ENCODE measurements at regions not wholly inside any gene's neighbourhood (a gene's known extent, or its start where the extent isn't known, plus 50 kb on each side); places are given as distances from the start of the nearest gene placed in this dataset.

DNA sequence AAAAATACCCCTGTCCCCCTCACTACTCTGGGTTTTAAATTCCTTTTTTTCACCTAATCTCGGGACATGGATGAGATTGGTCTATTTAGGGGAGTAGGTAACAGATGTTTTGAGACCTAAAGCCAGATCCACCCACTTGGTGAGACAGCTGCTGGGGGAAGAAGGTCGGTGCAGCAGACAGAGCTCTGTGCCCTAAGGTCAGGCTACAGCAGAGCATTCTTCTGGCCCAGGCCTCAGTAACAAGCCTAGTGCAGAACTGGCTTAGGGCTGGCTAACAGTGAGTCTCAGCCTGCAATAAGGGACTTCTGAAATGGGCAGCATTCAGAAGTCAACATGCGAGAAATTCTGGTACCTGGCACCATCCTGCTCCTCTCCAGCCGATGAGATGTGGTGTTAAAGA lies 444.9 kb upstream of the KIRREL3 start:
- 78% methylated on average over 1 of the region's 4 CpGs for WGBS (ENCODE audit: insufficient coverage)
- Histone ChIP-seq H3K27me3 (replicated peaks in 1 of 4; ENCODE audit: control extremely low read depth in 1 of 4, control insufficient read depth in 3 of 4, insufficient read depth in 4 of 4, low read length in 3 of 4) (no peaks in the 10 kb centered on the region), H3K9me3 (ENCODE audit: control extremely low read depth in 1 of 3, control insufficient read depth in 2 of 3, insufficient read depth in 1 of 3, low read length in 2 of 3) (peaks cover 0 to 6% (median 0%) of the 10 kb centered on the region in 3 donors), H3K79me2 (ENCODE audit: control insufficient read depth, insufficient read depth, low read length) (no peaks in the 10 kb centered on the region), H3K27ac (ENCODE audit: low read length in 2 of 2) (no peak overlapping the region), H3K4me3 (ENCODE audit: control extremely low read depth in 1 of 5, extremely low read depth in 1 of 5, insufficient read depth in 1 of 5, low read depth in 2 of 5, low read length in 4 of 5) (no peak overlapping the region), H4K20me1 (ENCODE audit: control insufficient read depth, insufficient read depth, low read length, poor library complexity, severe bottlenecking) (no peaks in the 10 kb centered on the region), H3K36me3 (replicated peaks in 1 of 2; ENCODE audit: control extremely low read depth in 1 of 2, control insufficient read depth in 1 of 2, extremely low read depth in 1 of 2, insufficient read depth in 2 of 2, low read length in 1 of 2) (no peaks in the 10 kb centered on the region), H3K4me1 (ENCODE audit: control insufficient read depth in 2 of 2, insufficient read depth in 2 of 2, low read length in 2 of 2) (no peaks in the 10 kb centered on the region), H2AFZ (ENCODE audit: insufficient read depth, low read depth, low read length, poor library complexity, severe bottlenecking) (no peak overlapping the region), H3K9ac (ENCODE audit: low read length) (no peak overlapping the region), H3K4me2 (replicated peaks; ENCODE audit: low read depth, low read length, poor library complexity, severe bottlenecking) (no peak overlapping the region)
- POLR2A ChIA-PET = no interaction called here
- CTCF ChIA-PET = no interaction called here
- no peak overlapping the region for H3K27ac Mint-ChIP-seq
- H3K27me3 Mint-ChIP-seq = no peaks in the 10 kb centered on the region
- no peaks in the 10 kb centered on the region for H3K4me1 Mint-ChIP-seq
- intact Hi-C loops (cut with micrococcal nuclease) = no loop called here
- ATAC-seq (ENCODE audit: low read depth) = no peak
- H3K9me3 Mint-ChIP-seq (ENCODE audit: insufficient read depth) = no peaks in the 10 kb centered on the region
- TF ChIP-seq, protein P1, sequence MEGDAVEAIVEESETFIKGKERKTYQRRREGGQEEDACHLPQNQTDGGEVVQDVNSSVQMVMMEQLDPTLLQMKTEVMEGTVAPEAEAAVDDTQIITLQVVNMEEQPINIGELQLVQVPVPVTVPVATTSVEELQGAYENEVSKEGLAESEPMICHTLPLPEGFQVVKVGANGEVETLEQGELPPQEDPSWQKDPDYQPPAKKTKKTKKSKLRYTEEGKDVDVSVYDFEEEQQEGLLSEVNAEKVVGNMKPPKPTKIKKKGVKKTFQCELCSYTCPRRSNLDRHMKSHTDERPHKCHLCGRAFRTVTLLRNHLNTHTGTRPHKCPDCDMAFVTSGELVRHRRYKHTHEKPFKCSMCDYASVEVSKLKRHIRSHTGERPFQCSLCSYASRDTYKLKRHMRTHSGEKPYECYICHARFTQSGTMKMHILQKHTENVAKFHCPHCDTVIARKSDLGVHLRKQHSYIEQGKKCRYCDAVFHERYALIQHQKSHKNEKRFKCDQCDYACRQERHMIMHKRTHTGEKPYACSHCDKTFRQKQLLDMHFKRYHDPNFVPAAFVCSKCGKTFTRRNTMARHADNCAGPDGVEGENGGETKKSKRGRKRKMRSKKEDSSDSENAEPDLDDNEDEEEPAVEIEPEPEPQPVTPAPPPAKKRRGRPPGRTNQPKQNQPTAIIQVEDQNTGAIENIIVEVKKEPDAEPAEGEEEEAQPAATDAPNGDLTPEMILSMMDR (IDR thresholded peaks at IDR 0.05) = no peak
- TF ChIP-seq EZH2 (IDR thresholded peaks at IDR 0.05; ENCODE audit: borderline replicate concordance, insufficient read depth, low read depth, low read length, poor library complexity, severe bottlenecking) = no peak
- no peak for DNase-seq
- H3K4me3 Mint-ChIP-seq = no peak overlapping the region

DNA sequence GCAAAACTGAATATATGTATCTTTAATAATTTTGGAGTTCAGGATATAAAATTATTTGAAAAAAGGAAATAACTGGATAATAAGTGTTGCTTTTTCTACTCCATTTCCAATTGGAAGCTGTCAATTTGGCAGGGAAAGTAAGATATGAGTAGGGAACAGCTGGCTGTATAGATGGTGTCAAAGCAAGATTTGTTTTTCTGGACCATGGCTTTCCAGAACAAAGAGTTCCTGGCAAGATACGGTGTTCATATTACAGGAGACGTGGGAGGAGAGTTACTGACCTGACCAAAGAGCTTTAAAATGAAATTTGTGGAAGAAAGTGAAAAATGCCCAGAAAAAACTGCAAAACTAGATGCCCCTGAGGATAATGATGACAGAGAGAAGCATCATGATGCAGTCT lies 442.7 kb upstream of the KIRREL3 start:
- intact Hi-C loops (cut with micrococcal nuclease) = no loop called here
- H2AFZ ChIP-seq (ENCODE audit: insufficient read depth, low read depth, low read length, poor library complexity, severe bottlenecking) = no peak overlapping the region
- Mint-ChIP-seq H3K27ac (no peak overlapping the region), H3K4me1 (no peaks in the 10 kb centered on the region), H3K4me3 (no peak overlapping the region), H3K9me3 (ENCODE audit: insufficient read depth) (no peaks in the 10 kb centered on the region), H3K27me3 (no peaks in the 10 kb centered on the region)
- peaks cover 0 to 6% (median 0%) of the 10 kb centered on the region in 3 donors for H3K9me3 ChIP-seq (ENCODE audit: control extremely low read depth in 1 of 3, control insufficient read depth in 2 of 3, insufficient read depth in 1 of 3, low read length in 2 of 3)
- no peaks in the 10 kb centered on the region for H4K20me1 ChIP-seq (ENCODE audit: control insufficient read depth, insufficient read depth, low read length, poor library complexity, severe bottlenecking)
- no peak for ATAC-seq (ENCODE audit: low read depth)
- H3K4me2 ChIP-seq (replicated peaks; ENCODE audit: low read depth, low read length, poor library complexity, severe bottlenecking) = no peak overlapping the region
- no peaks in the 10 kb centered on the region for H3K79me2 ChIP-seq (ENCODE audit: control insufficient read depth, insufficient read depth, low read length)
- TF ChIP-seq, protein P1 (IDR thresholded peaks at IDR 0.05) = no peak
- TF ChIP-seq EZH2 (IDR thresholded peaks at IDR 0.05; ENCODE audit: borderline replicate concordance, insufficient read depth, low read depth, low read length, poor library complexity, severe bottlenecking) = no peak
- no peaks in the 10 kb centered on the region for H3K27me3 ChIP-seq (replicated peaks in 1 of 4; ENCODE audit: control extremely low read depth in 1 of 4, control insufficient read depth in 3 of 4, insufficient read depth in 4 of 4, low read length in 3 of 4)
- no peak overlapping the region for H3K27ac ChIP-seq (ENCODE audit: low read length in 2 of 2)
- H3K9ac ChIP-seq (ENCODE audit: low read length) = no peak overlapping the region
- H3K4me1 ChIP-seq (ENCODE audit: control insufficient read depth in 2 of 2, insufficient read depth in 2 of 2, low read length in 2 of 2) = no peaks in the 10 kb centered on the region
- ChIA-PET CTCF (no interaction called here), POLR2A (no interaction called here)
- H3K4me3 ChIP-seq (ENCODE audit: control extremely low read depth in 1 of 5, extremely low read depth in 1 of 5, insufficient read depth in 1 of 5, low read depth in 2 of 5, low read length in 4 of 5) = no peak overlapping the region
- DNase-seq = no peak
- 64% methylated on average over 2 of the region's 2 CpGs for WGBS (ENCODE audit: insufficient coverage)
- H3K36me3 ChIP-seq (replicated peaks in 1 of 2; ENCODE audit: control extremely low read depth in 1 of 2, control insufficient read depth in 1 of 2, extremely low read depth in 1 of 2, insufficient read depth in 2 of 2, low read length in 1 of 2) = no peaks in the 10 kb centered on the region

All from B cell (primary cell).